ENCODE measurements at regions not wholly inside any gene's neighbourhood (a gene's known extent, or its start where the extent isn't known, plus 50 kb on each side); places are given as distances from the start of the nearest gene placed in this dataset.

GRCh38 chr6:150791717-150792116 lies 73.8 kb upstream of the MTHFD1L start:
- H3K79me2 ChIP-seq (ENCODE audit: insufficient read depth, low read length): no peaks in the 10 kb centered on the region; the same call in 1 of the 2 replicates
- TF ChIP-seq CTCF (IDR thresholded peaks at IDR 0.05; ENCODE audit: low read length) (no peak), EZH2 (IDR thresholded peaks at IDR 0.05; ENCODE audit: borderline replicate concordance, low read length) (no peak)
- H4K20me1 ChIP-seq (ENCODE audit: insufficient read depth, low read length): no peaks in the 10 kb centered on the region
- H3K27ac ChIP-seq (ENCODE audit: low read depth, low read length, poor library complexity, severe bottlenecking): no peak overlapping the region
- no peak overlapping the region for H3K4me2 ChIP-seq (ENCODE audit: low read length)
- H3K9me3 ChIP-seq (ENCODE audit: low read length): no peaks in the 10 kb centered on the region
- H3K9ac ChIP-seq (ENCODE audit: low read length): no peak overlapping the region
- peaks cover 76% of the 10 kb centered on the region for H3K36me3 ChIP-seq (ENCODE audit: insufficient read depth, low read length)
- H3K9me2 ChIP-seq (ENCODE audit: low read depth, low read length): no peaks in the 10 kb centered on the region
- H3K4me3 ChIP-seq (ENCODE audit: low read depth, low read length, poor library complexity, severe bottlenecking): no peak overlapping the region
- H3K4me1 ChIP-seq (ENCODE audit: insufficient read depth, low read length, severe bottlenecking): peaks cover 23% of the 10 kb centered on the region
- H3F3A ChIP-seq (ENCODE audit: insufficient read depth, low read length): no peaks in the 10 kb centered on the region; the same call in 1 of the 2 replicates
- no peaks in the 10 kb centered on the region for H3K27me3 ChIP-seq (ENCODE audit: insufficient read depth, low read length)
- H2AFZ ChIP-seq (ENCODE audit: low read length): no peak overlapping the region

- no peaks in the 10 kb centered on the region for H3K9me2 ChIP-seq (ENCODE audit: low read depth, low read length)
- H3K79me2 ChIP-seq (ENCODE audit: insufficient read depth, low read length): no peaks in the 10 kb centered on the region
- no peak overlapping the region for H3K4me2 ChIP-seq (ENCODE audit: low read length)
- no peaks in the 10 kb centered on the region; the same call in 1 of the 2 replicates for H3F3A ChIP-seq (ENCODE audit: insufficient read depth, low read length)
- no peak overlapping the region for H3K27ac ChIP-seq (ENCODE audit: low read depth, low read length, poor library complexity, severe bottlenecking)
- peaks cover 88% of the 10 kb centered on the region for H3K36me3 ChIP-seq (ENCODE audit: insufficient read depth, low read length)
- no peaks in the 10 kb centered on the region for H4K20me1 ChIP-seq (ENCODE audit: insufficient read depth, low read length)
- TF ChIP-seq EZH2 (IDR thresholded peaks at IDR 0.05; ENCODE audit: borderline replicate concordance, low read length): no peak
- TF ChIP-seq CTCF (IDR thresholded peaks at IDR 0.05; ENCODE audit: low read length): no peak
- H3K9me3 ChIP-seq (ENCODE audit: low read length): no peaks in the 10 kb centered on the region
- H3K4me1 ChIP-seq (ENCODE audit: insufficient read depth, low read length, severe bottlenecking): no peaks in the 10 kb centered on the region
- no peaks in the 10 kb centered on the region for H3K27me3 ChIP-seq (ENCODE audit: insufficient read depth, low read length)
- no peak overlapping the region for H3K9ac ChIP-seq (ENCODE audit: low read length)
- no peak overlapping the region for H2AFZ ChIP-seq (ENCODE audit: low read length)
- no peak overlapping the region for H3K4me3 ChIP-seq (ENCODE audit: low read depth, low read length, poor library complexity, severe bottlenecking)
Observed at GRCh38 chr6:150797949-150798348, 67.6 kb upstream of the MTHFD1L start.

- H4K20me1 ChIP-seq (ENCODE audit: insufficient read depth, low read length): no peaks in the 10 kb centered on the region
- no peaks in the 10 kb centered on the region for H3K9me2 ChIP-seq (ENCODE audit: low read depth, low read length)
- no peak overlapping the region for H3K9ac ChIP-seq (ENCODE audit: low read length)
- H3F3A ChIP-seq (ENCODE audit: insufficient read depth, low read length): no peaks in the 10 kb centered on the region; the same call in 1 of the 2 replicates
- TF ChIP-seq CTCF (IDR thresholded peaks at IDR 0.05; ENCODE audit: low read length) (no peak), EZH2 (IDR thresholded peaks at IDR 0.05; ENCODE audit: borderline replicate concordance, low read length) (no peak)
- no peak overlapping the region for H3K4me3 ChIP-seq (ENCODE audit: low read depth, low read length, poor library complexity, severe bottlenecking)
- no peaks in the 10 kb centered on the region for H3K9me3 ChIP-seq (ENCODE audit: low read length)
- H3K27ac ChIP-seq (ENCODE audit: low read depth, low read length, poor library complexity, severe bottlenecking): no peak overlapping the region
- no peak overlapping the region for H2AFZ ChIP-seq (ENCODE audit: low read length)
- no peaks in the 10 kb centered on the region for H3K79me2 ChIP-seq (ENCODE audit: insufficient read depth, low read length)
- H3K36me3 ChIP-seq (ENCODE audit: insufficient read depth, low read length): peaks cover 93% of the 10 kb centered on the region
- no peaks in the 10 kb centered on the region for H3K4me1 ChIP-seq (ENCODE audit: insufficient read depth, low read length, severe bottlenecking)
- no peak overlapping the region for H3K4me2 ChIP-seq (ENCODE audit: low read length)
- H3K27me3 ChIP-seq (ENCODE audit: insufficient read depth, low read length): no peaks in the 10 kb centered on the region
Observed at GRCh38 chr6:150799276-150799805, 66.2 kb upstream of the MTHFD1L start.
